SK-N-SH treated with all-trans-retinoic acid at 6 μM for 48 hours (cell line): ENCODE measurements at regions not wholly inside any gene's neighbourhood (a gene's known extent, or its start where the extent isn't known, plus 50 kb on each side); places are given as distances from the start of the nearest gene placed in this dataset.

Experiments used
- ATAC-seq: fragments of 200-7000 bp; cut with Tn5 transposase; 3 replicates; pipeline ENCODE4 v1.9.1; 2020; ENCODE audit warnings: mild to moderate bottlenecking, moderate library complexity
- ARNTL ChIP-seq: fragments of 450-650 bp; formaldehyde crosslinking; IDR thresholded peaks from 2 replicates; pipeline ENCODE4 v1.5.0; 2020; ENCODE audit warnings: low read depth, mild to moderate bottlenecking, moderate library complexity, borderline replicate concordance
- BACH2 ChIP-seq: fragments of 250-450 bp; sonication (Bioruptor Pico); IDR thresholded peaks from 2 replicates; pipeline ENCODE4 v1.9.0; 2021; ENCODE audit warnings: mild to moderate bottlenecking, borderline replicate concordance
- CSDC2 ChIP-seq: fragments of 250-450 bp; sonication (Bioruptor Pico); IDR thresholded peaks from 2 replicates; pipeline ENCODE4 v1.5.0; 2020; ENCODE audit warnings: mild to moderate bottlenecking, moderate library complexity
- ESRRG ChIP-seq: fragments of 250-450 bp; sonication (Bioruptor Pico); IDR thresholded peaks from 2 replicates; pipeline ENCODE4 v1.6.1; 2021; ENCODE audit warnings: mild to moderate bottlenecking
- GLIS3 ChIP-seq: fragments of 250-450 bp; sonication (Bioruptor Pico); IDR thresholded peaks from 2 replicates; pipeline ENCODE4 v1.5.0; 2020; ENCODE audit warnings: mild to moderate bottlenecking, moderate library complexity
- ISL1 ChIP-seq: fragments of 250-450 bp; sonication (Bioruptor Pico); IDR thresholded peaks from 2 replicates; pipeline ENCODE4 v2.1.2; 2022; ENCODE audit warnings: mild to moderate bottlenecking, moderate library complexity
- OSR1 ChIP-seq: fragments of 250-450 bp; sonication (Bioruptor Pico); IDR thresholded peaks from 2 replicates; pipeline ENCODE4 v1.8.0; 2022; ENCODE audit warnings: moderate library complexity, mild to moderate bottlenecking, inconsistent platforms
- POU6F1 ChIP-seq: fragments of 250-450 bp; sonication (Bioruptor Pico); IDR thresholded peaks from 2 replicates; pipeline ENCODE4 v1.8.0; 2021; ENCODE audit warnings: low read depth, mild to moderate bottlenecking, moderate library complexity, borderline replicate concordance
- PPARA ChIP-seq: fragments of 250-450 bp; sonication (Bioruptor Pico); IDR thresholded peaks from 2 replicates; pipeline ENCODE4 v1.5.0; 2020; ENCODE audit warnings: mild to moderate bottlenecking, borderline replicate concordance
- RARB ChIP-seq: fragments of 250-450 bp; sonication (Bioruptor Pico); IDR thresholded peaks from 2 replicates; pipeline ENCODE4 v1.8.0; 2021; ENCODE audit warnings: mild to moderate bottlenecking, moderate library complexity
- SNAI2 ChIP-seq: fragments of 250-450 bp; sonication (Bioruptor Pico); IDR thresholded peaks from 2 replicates; pipeline ENCODE4 v1.5.0; 2020; ENCODE audit warnings: mild to moderate bottlenecking, moderate library complexity
- TCF4 ChIP-seq: fragments of 250-450 bp; sonication (Bioruptor Pico); IDR thresholded peaks from 2 replicates; pipeline ENCODE4 v1.8.0; 2021; ENCODE audit warnings: mild to moderate bottlenecking, moderate library complexity, borderline replicate concordance
- TOX ChIP-seq: fragments of 250-450 bp; sonication (Bioruptor Pico); IDR thresholded peaks from 2 replicates; pipeline ENCODE4 v1.8.0; 2021; ENCODE audit warnings: mild to moderate bottlenecking, moderate library complexity, borderline replicate concordance
- TSHZ2 ChIP-seq: fragments of 250-450 bp; sonication (Bioruptor Pico); IDR thresholded peaks from 2 replicates; pipeline ENCODE4 v1.5.0; 2020; ENCODE audit warnings: mild to moderate bottlenecking, moderate library complexity
- ZC3H10 ChIP-seq: fragments of 250-450 bp; sonication (Bioruptor Pico); IDR thresholded peaks from 2 replicates; pipeline ENCODE4 v1.5.1; 2021; ENCODE audit warnings: mild to moderate bottlenecking, moderate library complexity
- ZFP3 ChIP-seq: fragments of 250-450 bp; sonication (Bioruptor Pico); IDR thresholded peaks from 2 replicates; pipeline ENCODE4 v1.5.0; 2020; ENCODE audit warnings: mild to moderate bottlenecking, moderate library complexity
- ZFP30 ChIP-seq: fragments of 450-650 bp; formaldehyde crosslinking; IDR thresholded peaks from 2 replicates; pipeline ENCODE4 v1.5.0; 2022; ENCODE audit warnings: mild to moderate bottlenecking, moderate library complexity
- ZNF565 ChIP-seq: fragments of 450-650 bp; formaldehyde crosslinking; conservative IDR thresholded peaks from 2 replicates; pipeline ENCODE4 v1.5.0; 2020; ENCODE audit warnings: low read depth, mild to moderate bottlenecking, moderate library complexity
- ZNF70 ChIP-seq: fragments of 450-650 bp; formaldehyde crosslinking; IDR thresholded peaks from 2 replicates; pipeline ENCODE4 v1.5.0; 2020; ENCODE audit warnings: mild to moderate bottlenecking, moderate library complexity
- ZNF8 ChIP-seq: fragments of 450-650 bp; formaldehyde crosslinking; IDR thresholded peaks from 2 replicates; pipeline ENCODE4 v1.5.0; 2020; ENCODE audit warnings: mild to moderate bottlenecking, moderate library complexity
- TF ChIP-seq, protein P1 (sequence below): fragments of 250-450 bp; sonication (Bioruptor Pico); IDR thresholded peaks from 2 replicates; pipeline ENCODE4 v1.5.1; 2020; ENCODE audit warnings: low read depth, mild to moderate bottlenecking, moderate library complexity
- TF ChIP-seq, protein P2 (sequence below): fragments of 250-450 bp; sonication (Bioruptor Pico); IDR thresholded peaks from 2 replicates; pipeline ENCODE4 v1.8.0; 2020; ENCODE audit warnings: mild to moderate bottlenecking, moderate library complexity, borderline replicate concordance
- TF ChIP-seq, protein P3 (sequence below): fragments of 250-450 bp; sonication (Bioruptor Pico); IDR thresholded peaks from 2 replicates; pipeline ENCODE4 v1.5.1; 2021; ENCODE audit warnings: mild to moderate bottlenecking, moderate library complexity

GRCh38 chr7:15801551-15801950 lies 115.1 kb upstream of the MEOX2 start:
- ATAC-seq, result no peak

GRCh38 chr7:15801041-15801440 lies 114.6 kb upstream of the MEOX2 start:
- ATAC-seq, result no peak
- TF ChIP-seq, protein P1, sequence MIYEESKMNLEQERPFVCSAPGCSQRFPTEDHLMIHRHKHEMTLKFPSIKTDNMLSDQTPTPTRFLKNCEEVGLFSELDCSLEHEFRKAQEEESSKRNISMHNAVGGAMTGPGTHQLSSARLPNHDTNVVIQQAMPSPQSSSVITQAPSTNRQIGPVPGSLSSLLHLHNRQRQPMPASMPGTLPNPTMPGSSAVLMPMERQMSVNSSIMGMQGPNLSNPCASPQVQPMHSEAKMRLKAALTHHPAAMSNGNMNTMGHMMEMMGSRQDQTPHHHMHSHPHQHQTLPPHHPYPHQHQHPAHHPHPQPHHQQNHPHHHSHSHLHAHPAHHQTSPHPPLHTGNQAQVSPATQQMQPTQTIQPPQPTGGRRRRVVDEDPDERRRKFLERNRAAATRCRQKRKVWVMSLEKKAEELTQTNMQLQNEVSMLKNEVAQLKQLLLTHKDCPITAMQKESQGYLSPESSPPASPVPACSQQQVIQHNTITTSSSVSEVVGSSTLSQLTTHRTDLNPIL, result no peak
- TF ChIP-seq CSDC2 (CRISPR knock-in tag) (no peak), BACH2 (CRISPR knock-in tag) (no peak), POU6F1 (CRISPR knock-in tag) (no peak), ZFP30 (CRISPR knock-in tag) (no peak), OSR1 (CRISPR knock-in tag) (no peak), TOX (CRISPR knock-in tag) (no peak), RARB (CRISPR knock-in tag) (no peak), ISL1 (CRISPR knock-in tag) (no peak), GLIS3 (CRISPR knock-in tag) (no peak), SNAI2 (no peak)
- TF ChIP-seq, protein P2, sequence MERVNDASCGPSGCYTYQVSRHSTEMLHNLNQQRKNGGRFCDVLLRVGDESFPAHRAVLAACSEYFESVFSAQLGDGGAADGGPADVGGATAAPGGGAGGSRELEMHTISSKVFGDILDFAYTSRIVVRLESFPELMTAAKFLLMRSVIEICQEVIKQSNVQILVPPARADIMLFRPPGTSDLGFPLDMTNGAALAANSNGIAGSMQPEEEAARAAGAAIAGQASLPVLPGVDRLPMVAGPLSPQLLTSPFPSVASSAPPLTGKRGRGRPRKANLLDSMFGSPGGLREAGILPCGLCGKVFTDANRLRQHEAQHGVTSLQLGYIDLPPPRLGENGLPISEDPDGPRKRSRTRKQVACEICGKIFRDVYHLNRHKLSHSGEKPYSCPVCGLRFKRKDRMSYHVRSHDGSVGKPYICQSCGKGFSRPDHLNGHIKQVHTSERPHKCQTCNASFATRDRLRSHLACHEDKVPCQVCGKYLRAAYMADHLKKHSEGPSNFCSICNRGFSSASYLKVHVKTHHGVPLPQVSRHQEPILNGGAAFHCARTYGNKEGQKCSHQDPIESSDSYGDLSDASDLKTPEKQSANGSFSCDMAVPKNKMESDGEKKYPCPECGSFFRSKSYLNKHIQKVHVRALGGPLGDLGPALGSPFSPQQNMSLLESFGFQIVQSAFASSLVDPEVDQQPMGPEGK (CRISPR knock-in tag), result no peak
- TF ChIP-seq, protein P3, sequence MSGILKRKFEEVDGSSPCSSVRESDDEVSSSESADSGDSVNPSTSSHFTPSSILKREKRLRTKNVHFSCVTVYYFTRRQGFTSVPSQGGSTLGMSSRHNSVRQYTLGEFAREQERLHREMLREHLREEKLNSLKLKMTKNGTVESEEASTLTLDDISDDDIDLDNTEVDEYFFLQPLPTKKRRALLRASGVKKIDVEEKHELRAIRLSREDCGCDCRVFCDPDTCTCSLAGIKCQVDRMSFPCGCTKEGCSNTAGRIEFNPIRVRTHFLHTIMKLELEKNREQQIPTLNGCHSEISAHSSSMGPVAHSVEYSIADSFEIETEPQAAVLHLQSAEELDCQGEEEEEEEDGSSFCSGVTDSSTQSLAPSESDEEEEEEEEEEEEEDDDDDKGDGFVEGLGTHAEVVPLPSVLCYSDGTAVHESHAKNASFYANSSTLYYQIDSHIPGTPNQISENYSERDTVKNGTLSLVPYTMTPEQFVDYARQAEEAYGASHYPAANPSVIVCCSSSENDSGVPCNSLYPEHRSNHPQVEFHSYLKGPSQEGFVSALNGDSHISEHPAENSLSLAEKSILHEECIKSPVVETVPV, result no peak

More at GRCh38 chr7:15801551-15801950, 115.1 kb upstream of the MEOX2 start:
- TF ChIP-seq TCF4, result no peak
- no peak for TF ChIP-seq TOX (CRISPR knock-in tag)
- TF ChIP-seq CSDC2 (CRISPR knock-in tag), result no peak
- no peak for TF ChIP-seq ISL1 (CRISPR knock-in tag)
- TF ChIP-seq ZNF565 (CRISPR knock-in tag), result no peak
- no peak for TF ChIP-seq ZNF70 (CRISPR knock-in tag)
- TF ChIP-seq SNAI2, result no peak

DNA sequence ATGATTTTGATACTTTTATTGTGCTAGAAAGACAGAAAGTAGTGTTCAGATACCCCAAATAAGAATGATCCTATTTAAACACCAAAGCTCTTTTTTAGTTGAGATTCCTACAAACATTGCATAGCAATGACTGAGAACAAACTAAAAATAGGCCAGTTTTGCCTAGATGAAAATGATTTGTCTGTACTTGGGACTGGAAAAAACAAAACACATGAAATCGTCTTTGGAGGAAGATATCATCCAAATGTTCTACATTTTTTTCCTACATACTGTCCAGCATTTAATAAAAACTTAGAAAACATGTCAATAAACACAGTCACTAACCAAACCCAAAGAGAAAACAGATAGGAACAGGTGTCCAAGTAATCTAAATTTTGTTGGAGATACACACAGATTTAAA lies 111.6 kb upstream of the MEOX2 start:
- TF ChIP-seq GLIS3 (CRISPR knock-in tag), result no peak
- TF ChIP-seq, all 23 proteins: peak for 0
- no peak for ATAC-seq

DNA sequence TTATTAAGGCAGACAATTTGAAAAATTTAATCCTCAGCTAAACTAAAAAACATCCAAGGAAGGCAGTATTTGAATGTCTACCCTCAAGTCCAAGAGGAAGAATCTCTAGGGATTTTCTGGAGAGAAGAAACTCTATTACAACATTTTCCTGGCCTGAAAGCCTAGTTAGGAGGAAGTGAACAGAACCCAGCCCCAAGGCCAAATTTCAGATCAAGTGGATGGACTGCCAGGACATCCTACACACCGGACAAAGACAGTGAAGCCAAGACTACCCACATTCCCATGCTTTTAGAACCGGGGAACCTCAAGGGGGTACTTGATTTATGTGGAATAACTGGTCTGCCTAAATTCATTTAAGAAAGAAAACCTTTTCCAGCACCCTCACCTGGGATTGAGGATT lies 108.9 kb upstream of the MEOX2 start:
- ATAC-seq, result no peak
- TF ChIP-seq SNAI2 (no peak), ZFP30 (CRISPR knock-in tag) (no peak), PPARA (no peak), TCF4 (no peak), POU6F1 (CRISPR knock-in tag) (no peak), ZC3H10 (CRISPR knock-in tag) (no peak), ISL1 (CRISPR knock-in tag) (no peak), ZNF8 (no peak), ZFP3 (CRISPR knock-in tag) (no peak), ARNTL (CRISPR knock-in tag) (no peak), OSR1 (CRISPR knock-in tag) (no peak), ESRRG (no peak), BACH2 (CRISPR knock-in tag) (no peak), GLIS3 (CRISPR knock-in tag) (no peak), TSHZ2 (no peak), ZNF565 (CRISPR knock-in tag) (no peak)
- TF ChIP-seq, protein P1, result no peak
- TF ChIP-seq, all 23 proteins: peak for 0
